Endothelial cell (in vitro differentiated cells): ENCODE measurements at regions not wholly inside any gene's neighbourhood (a gene's known extent, or its start where the extent isn't known, plus 50 kb on each side); places are given as distances from the start of the nearest gene placed in this dataset.

ENCODE experiments used
- DNase-seq: peaks from one replicate; pipeline ENCODE4 v3.0.0; 2021; ENCODE audit warnings: low spot score
- H3K27ac Mint-ChIP-seq: one replicate; pipeline ENCODE4 v1.8.0; 2021; ENCODE audit warnings: mixed read lengths, inconsistent platforms; ENCODE audit not compliant: unreplicated experiment
- H3K27me3 Mint-ChIP-seq: one replicate; pipeline ENCODE4 v1.8.0; 2021; ENCODE audit warnings: mild to moderate bottlenecking, moderate library complexity, mixed read lengths, inconsistent platforms; ENCODE audit not compliant: unreplicated experiment
- H3K36me3 Mint-ChIP-seq: one replicate; pipeline ENCODE4 v1.8.0; 2021; ENCODE audit warnings: mild to moderate bottlenecking, low read depth, mixed read lengths, inconsistent platforms; ENCODE audit not compliant: unreplicated experiment
- H3K4me1 Mint-ChIP-seq: one replicate; pipeline ENCODE4 v1.8.0; 2021; ENCODE audit warnings: mild to moderate bottlenecking, mixed read lengths, inconsistent platforms; ENCODE audit not compliant: unreplicated experiment
- H3K4me3 Mint-ChIP-seq: one replicate; pipeline ENCODE4 v1.8.0; 2021; ENCODE audit warnings: mild to moderate bottlenecking, mixed read lengths, inconsistent platforms; ENCODE audit not compliant: unreplicated experiment
- H3K9me3 Mint-ChIP-seq: one replicate; pipeline ENCODE4 v1.8.0; 2021; ENCODE audit warnings: mixed read lengths, inconsistent platforms; ENCODE audit not compliant: unreplicated experiment
- CTCF ChIP-seq: fragments of 200-600 bp; sonication (generic); IDR thresholded peaks from one replicate; pipeline ENCODE4 v1.5.0; 2021; ENCODE audit warnings: antibody characterized with exemption; ENCODE audit not compliant: unreplicated experiment

- Mint-ChIP-seq H3K4me1 (peaks cover 4% of the 10 kb centered on the region), H3K9me3 (no peaks in the 10 kb centered on the region)
- DNase-seq = no peak
Observed at GRCh38 chr13:44231786-44232516, 141.7 kb upstream of the SERP2 start.

GRCh38 chr13:44232774-44233173 lies 140.8 kb upstream of the SERP2 start:
- H3K4me1 Mint-ChIP-seq = peaks cover 12% of the 10 kb centered on the region
- no peak for TF ChIP-seq CTCF
- H3K9me3 Mint-ChIP-seq = no peaks in the 10 kb centered on the region
- no peak overlapping the region for H3K27ac Mint-ChIP-seq
- H3K27me3 Mint-ChIP-seq = peaks cover 4% of the 10 kb centered on the region
- H3K4me3 Mint-ChIP-seq = no peak overlapping the region
- no peak for DNase-seq
- no peaks in the 10 kb centered on the region for H3K36me3 Mint-ChIP-seq

More at GRCh38 chr13:44231786-44232516, 141.7 kb upstream of the SERP2 start:
- Mint-ChIP-seq H3K27me3 (peaks cover 4% of the 10 kb centered on the region), H3K36me3 (no peaks in the 10 kb centered on the region), H3K27ac (no peak overlapping the region), H3K4me3 (no peak overlapping the region)
- no peak for TF ChIP-seq CTCF

- peaks cover 4% of the 10 kb centered on the region for H3K27me3 Mint-ChIP-seq
- no peak for DNase-seq
- H3K27ac Mint-ChIP-seq = no peak overlapping the region
- TF ChIP-seq CTCF = no peak
- no peaks in the 10 kb centered on the region for H3K36me3 Mint-ChIP-seq
- H3K4me3 Mint-ChIP-seq = no peak overlapping the region
- H3K4me1 Mint-ChIP-seq = peaks cover 19% of the 10 kb centered on the region
- no peaks in the 10 kb centered on the region for H3K9me3 Mint-ChIP-seq
Observed at GRCh38 chr13:44234566-44234965, 139.1 kb upstream of the SERP2 start.

GRCh38 chr13:44236370-44236769 lies 137.3 kb upstream of the SERP2 start:
- TF ChIP-seq CTCF = no peak
- Mint-ChIP-seq H3K36me3 (no peaks in the 10 kb centered on the region), H3K27me3 (peaks cover 4% of the 10 kb centered on the region), H3K9me3 (no peaks in the 10 kb centered on the region), H3K27ac (peak overlapping the region; percentile 95), H3K4me3 (no peak overlapping the region), H3K4me1 (peaks cover 19% of the 10 kb centered on the region)
- DNase-seq = no peak

- TF ChIP-seq CTCF = no peak
- H3K27me3 Mint-ChIP-seq = peaks cover 4% of the 10 kb centered on the region
- no peak for DNase-seq
- H3K9me3 Mint-ChIP-seq = no peaks in the 10 kb centered on the region
- peak overlapping the region; percentile 95 for H3K27ac Mint-ChIP-seq
- H3K36me3 Mint-ChIP-seq = no peaks in the 10 kb centered on the region
- no peak overlapping the region for H3K4me3 Mint-ChIP-seq
- peaks cover 19% of the 10 kb centered on the region for H3K4me1 Mint-ChIP-seq
Observed at GRCh38 chr13:44236801-44237207, 136.8 kb upstream of the SERP2 start.
